Brain microvascular endothelial cell (primary cell): ENCODE measurements at regions not wholly inside any gene's neighbourhood (a gene's known extent, or its start where the extent isn't known, plus 50 kb on each side); places are given as distances from the start of the nearest gene placed in this dataset.
"Not testable (repeated sequence)": the region's sequence is repeated elsewhere in the genome, so short reads cannot be mapped to it uniquely, and the experiment has no call there.

Source experiments
- DNase-seq: peaks from one replicate; pipeline ENCODE4 v3.0.0-alpha.2; 2020
- H3K27ac ChIP-seq: fragments of 250-450 bp; sonication (Bioruptor Pico); 2 replicates; pipeline ENCODE4 v1.5.1; 2020; ENCODE audit warnings: mild to moderate bottlenecking, moderate library complexity
- H3K27me3 ChIP-seq: fragments of 250-450 bp; sonication (Bioruptor Pico); replicated peaks from 2 replicates; pipeline ENCODE4 v1.5.1; 2020; ENCODE audit warnings: mild to moderate bottlenecking
- H3K36me3 ChIP-seq: fragments of 250-450 bp; sonication (Bioruptor Pico); replicated peaks from 2 replicates; pipeline ENCODE4 v1.5.1; 2020; ENCODE audit warnings: mild to moderate bottlenecking
- H3K4me3 ChIP-seq: 2 replicates; pipeline ENCODE4 v1.5.1; 2011; ENCODE audit warnings: low read depth, mild to moderate bottlenecking, control low read depth, low read length, moderate library complexity
- CTCF ChIP-seq: IDR thresholded peaks from 2 replicates; pipeline ENCODE4 v1.5.1; 2011; ENCODE audit warnings: low read depth, mild to moderate bottlenecking, moderate library complexity, low read length, control low read depth, inconsistent platforms; ENCODE audit errors: missing control alignments
- in situ Hi-C: cut with HindIII; loops from 2 replicates; pipeline ENCODE4 v1.10.0; 2017; ENCODE audit warnings: low sequenced_read_pairs, low pct_ligation_motif_present

GRCh38 chr2:136281281-136282114 lies 163.5 kb upstream of the CXCR4 start:
- Histone ChIP-seq H3K27me3 (no peaks in the 10 kb centered on the region), H3K27ac (no peak overlapping the region), H3K36me3 (no peaks in the 10 kb centered on the region), H3K4me3 (no peak overlapping the region)
- DNase-seq: no peak
- TF ChIP-seq CTCF: no peak
- in situ Hi-C loops: no loop called here

GRCh38 chr2:136266346-136266745 lies 148.4 kb upstream of the CXCR4 start:
- H3K27ac ChIP-seq, H3K4me3 ChIP-seq, H3K27me3 ChIP-seq, H3K36me3 ChIP-seq, DNase-seq, in situ Hi-C loops: not testable (repeated sequence)

- Histone ChIP-seq H3K27ac (no peak overlapping the region), H3K4me3 (no peak overlapping the region), H3K27me3 (no peaks in the 10 kb centered on the region), H3K36me3 (no peaks in the 10 kb centered on the region)
- TF ChIP-seq CTCF: no peak
- DNase-seq: no peak
- in situ Hi-C loops: no loop called here
Observed at GRCh38 chr2:136259551-136259950, 141.6 kb upstream of the CXCR4 start.

DNA sequence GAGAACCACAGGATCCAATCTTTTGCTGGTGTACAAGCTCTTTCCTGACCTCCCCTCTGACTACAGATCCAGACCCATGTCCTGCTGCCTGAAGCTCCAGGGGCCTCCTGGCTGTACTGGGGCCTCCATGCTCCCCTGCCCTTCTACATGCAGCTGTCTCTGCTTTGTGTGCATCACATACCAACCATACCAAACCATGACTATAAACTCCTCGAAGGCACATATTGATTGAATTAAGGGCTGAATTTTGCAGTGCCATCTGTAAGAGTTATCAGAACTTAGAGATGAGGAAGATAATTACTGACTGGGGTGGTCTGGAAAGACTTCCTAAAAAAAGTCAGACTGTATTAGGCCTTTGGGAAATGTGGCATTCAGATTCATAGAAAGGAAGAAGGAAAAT lies 139.9 kb upstream of the CXCR4 start:
- Histone ChIP-seq H3K27me3 (no peaks in the 10 kb centered on the region), H3K36me3 (no peaks in the 10 kb centered on the region), H3K27ac (no peak overlapping the region), H3K4me3 (no peak overlapping the region)
- no peak for TF ChIP-seq CTCF
- in situ Hi-C loops: no loop called here
- no peak for DNase-seq

- Histone ChIP-seq H3K36me3 (no peaks in the 10 kb centered on the region), H3K4me3 (no peak overlapping the region), H3K27ac (no peak overlapping the region), H3K27me3 (no peaks in the 10 kb centered on the region)
- TF ChIP-seq CTCF: no peak
- DNase-seq: no peak
- in situ Hi-C loops: no loop called here
Observed at GRCh38 chr2:136255648-136256461, 137.9 kb upstream of the CXCR4 start.

DNA sequence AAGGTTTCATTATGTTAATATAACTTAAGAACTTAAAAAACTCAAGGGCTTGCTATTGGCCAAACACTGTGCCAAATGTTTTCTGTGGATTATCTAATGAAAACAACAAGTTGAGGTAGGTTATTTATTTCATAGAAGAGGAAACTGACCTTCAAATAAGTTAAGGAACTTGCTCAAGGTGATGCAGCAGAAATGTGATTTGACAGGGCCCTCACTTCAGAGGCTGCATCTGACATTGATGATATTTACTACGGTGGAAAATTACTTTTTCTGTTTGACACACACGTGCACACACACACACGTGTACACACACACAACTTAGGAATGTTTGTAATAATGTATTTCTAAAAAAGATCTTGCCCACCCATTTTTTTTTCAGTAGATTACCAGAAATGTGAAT lies 137.2 kb upstream of the CXCR4 start:
- Histone ChIP-seq H3K27me3 (no peaks in the 10 kb centered on the region), H3K36me3 (no peaks in the 10 kb centered on the region), H3K27ac (no peak overlapping the region), H3K4me3 (no peak overlapping the region)
- in situ Hi-C loops: no loop called here
- DNase-seq: no peak
- no peak for TF ChIP-seq CTCF
